ENCODE measurements at regions not wholly inside any gene's neighbourhood (a gene's known extent, or its start where the extent isn't known, plus 50 kb on each side); places are given as distances from the start of the nearest gene placed in this dataset.

DNA sequence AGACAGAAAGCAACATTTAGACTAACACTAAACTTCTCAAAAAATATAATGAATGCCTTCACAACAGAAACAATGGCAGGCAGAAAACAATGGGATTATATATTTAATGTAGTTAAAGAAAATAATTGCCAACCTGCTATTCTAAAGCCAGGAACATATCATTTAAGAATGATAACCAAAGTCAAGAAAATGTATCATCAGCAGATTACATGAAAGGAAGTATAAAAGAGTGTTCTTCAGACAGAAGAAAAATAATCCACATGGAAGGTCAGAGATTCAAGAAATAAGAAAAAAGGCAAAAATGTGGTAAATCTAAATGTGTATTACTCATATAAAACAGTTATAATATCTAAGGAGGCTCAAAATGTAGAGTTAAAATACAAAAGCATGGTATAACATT is 98.1 kb downstream of the CYP26A1 start:
- TF ChIP-seq, protein P1, sequence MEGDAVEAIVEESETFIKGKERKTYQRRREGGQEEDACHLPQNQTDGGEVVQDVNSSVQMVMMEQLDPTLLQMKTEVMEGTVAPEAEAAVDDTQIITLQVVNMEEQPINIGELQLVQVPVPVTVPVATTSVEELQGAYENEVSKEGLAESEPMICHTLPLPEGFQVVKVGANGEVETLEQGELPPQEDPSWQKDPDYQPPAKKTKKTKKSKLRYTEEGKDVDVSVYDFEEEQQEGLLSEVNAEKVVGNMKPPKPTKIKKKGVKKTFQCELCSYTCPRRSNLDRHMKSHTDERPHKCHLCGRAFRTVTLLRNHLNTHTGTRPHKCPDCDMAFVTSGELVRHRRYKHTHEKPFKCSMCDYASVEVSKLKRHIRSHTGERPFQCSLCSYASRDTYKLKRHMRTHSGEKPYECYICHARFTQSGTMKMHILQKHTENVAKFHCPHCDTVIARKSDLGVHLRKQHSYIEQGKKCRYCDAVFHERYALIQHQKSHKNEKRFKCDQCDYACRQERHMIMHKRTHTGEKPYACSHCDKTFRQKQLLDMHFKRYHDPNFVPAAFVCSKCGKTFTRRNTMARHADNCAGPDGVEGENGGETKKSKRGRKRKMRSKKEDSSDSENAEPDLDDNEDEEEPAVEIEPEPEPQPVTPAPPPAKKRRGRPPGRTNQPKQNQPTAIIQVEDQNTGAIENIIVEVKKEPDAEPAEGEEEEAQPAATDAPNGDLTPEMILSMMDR (IDR thresholded peaks at IDR 0.05), result no peak
- Histone ChIP-seq H3K27ac (no peak overlapping the region), H3K27me3 (no peaks in the 10 kb centered on the region), H3K36me3 (no peaks in the 10 kb centered on the region), H3K9me3 (peaks cover 0 to 11% of the 10 kb centered on the region in 2 donors), H3K4me1 (no peaks in the 10 kb centered on the region), H3K4me3 (no peak overlapping the region)
- no peak for DNase-seq (ENCODE audit: low spot score)

DNA sequence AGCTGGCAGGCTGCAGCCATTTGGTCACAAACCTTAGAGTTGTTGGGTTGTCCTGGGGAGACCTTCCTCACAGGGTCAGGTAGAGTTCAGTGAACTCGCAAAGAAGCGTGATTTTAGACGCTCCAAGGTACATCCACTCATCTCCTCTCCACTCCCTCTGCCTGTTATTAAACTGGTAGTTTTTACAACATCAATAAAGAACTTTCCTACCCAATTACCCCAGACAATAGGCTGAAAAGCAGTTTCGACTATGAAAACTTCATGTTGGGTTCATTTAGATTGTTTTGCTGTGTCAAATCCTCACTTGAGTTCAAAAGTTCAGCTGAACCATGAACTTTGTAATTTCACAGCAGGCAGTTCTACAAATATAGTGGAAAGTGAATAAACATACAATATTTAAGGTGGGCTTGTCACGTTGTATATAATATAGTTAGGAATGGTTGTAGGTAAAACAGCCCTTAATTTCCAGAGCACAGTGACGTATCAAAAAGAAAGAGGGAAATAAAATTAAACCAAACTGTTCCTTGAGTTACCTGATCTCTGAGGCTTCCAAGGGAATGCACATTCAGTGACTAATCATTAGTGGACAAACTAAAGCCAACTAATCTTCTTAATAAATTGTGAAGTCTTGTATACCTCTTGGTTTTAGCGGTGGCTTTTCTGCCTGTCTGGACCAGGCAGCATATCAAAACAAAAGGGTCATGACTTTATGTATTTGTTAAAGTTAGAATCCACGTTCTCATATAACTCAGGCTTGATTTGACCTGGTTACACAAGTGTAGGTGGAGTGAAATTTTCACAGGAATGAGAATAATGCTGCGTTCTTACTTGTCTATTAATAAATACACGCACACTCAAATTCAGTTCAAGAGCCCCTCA is 100.5 kb downstream of the CYP26A1 start:
- TF ChIP-seq, protein P1 (IDR thresholded peaks at IDR 0.05), result no peak
- Histone ChIP-seq H3K4me3 (no peak overlapping the region), H3K27me3 (no peaks in the 10 kb centered on the region), H3K36me3 (no peaks in the 10 kb centered on the region), H3K27ac (no peak overlapping the region), H3K9me3 (peaks cover 0 to 11% of the 10 kb centered on the region in 2 donors), H3K4me1 (no peaks in the 10 kb centered on the region)
- DNase-seq (ENCODE audit: low spot score), result no peak

DNA sequence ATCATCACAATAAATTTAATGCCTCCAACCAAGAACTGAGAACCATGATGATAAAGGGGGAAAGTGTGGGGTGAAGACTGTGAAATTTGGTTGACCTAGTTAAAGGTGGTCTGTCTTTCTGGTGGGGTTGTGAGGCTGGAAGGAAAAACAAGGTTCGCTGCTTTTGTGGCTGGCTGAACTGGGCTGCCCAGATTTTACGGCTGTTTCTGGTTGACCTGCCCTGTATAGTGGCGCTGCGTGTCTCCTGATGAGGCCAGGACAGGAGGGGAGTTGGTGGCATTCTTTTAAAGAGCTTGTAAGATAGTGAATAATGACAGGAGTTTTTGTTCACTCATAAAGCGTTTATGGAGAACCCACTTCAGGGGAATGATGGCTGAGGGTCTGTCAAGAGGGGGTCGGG is 101.8 kb downstream of the CYP26A1 start:
- H3K27ac ChIP-seq, result no peak overlapping the region
- H3K27me3 ChIP-seq, result no peaks in the 10 kb centered on the region
- no peak overlapping the region for H3K4me3 ChIP-seq
- H3K36me3 ChIP-seq, result no peaks in the 10 kb centered on the region
- DNase-seq (ENCODE audit: low spot score), result no peak
- TF ChIP-seq, protein P1 (IDR thresholded peaks at IDR 0.05), result no peak
- H3K9me3 ChIP-seq, result peaks cover 0 to 4% of the 10 kb centered on the region in 2 donors
- H3K4me1 ChIP-seq, result no peaks in the 10 kb centered on the region

DNA sequence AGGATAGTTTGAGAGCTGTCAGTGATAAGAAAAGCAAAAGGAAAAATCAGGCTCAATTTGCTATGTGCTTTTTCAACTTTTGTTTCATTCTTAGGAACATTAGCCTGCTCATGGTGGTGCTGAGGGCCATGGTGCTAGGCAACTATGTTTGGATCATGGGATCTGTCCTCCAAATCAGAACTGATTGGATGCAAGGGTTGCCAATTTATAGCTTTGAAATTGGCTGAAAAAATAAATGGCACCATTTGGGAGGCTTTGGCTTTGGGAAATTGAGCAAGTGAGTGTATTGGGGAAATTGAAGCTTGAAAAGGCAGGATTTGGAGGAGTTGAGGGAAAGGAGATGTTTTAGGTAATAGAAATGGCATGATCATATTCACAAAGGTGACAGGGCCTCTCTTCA is 103.8 kb downstream of the CYP26A1 start:
- Histone ChIP-seq H3K27me3 (no peaks in the 10 kb centered on the region), H3K27ac (no peak overlapping the region), H3K4me3 (no peak overlapping the region), H3K36me3 (no peaks in the 10 kb centered on the region), H3K9me3 (no peaks in the 10 kb centered on the region), H3K4me1 (no peaks in the 10 kb centered on the region)
- DNase-seq (ENCODE audit: low spot score), result no peak
- TF ChIP-seq, protein P1 (IDR thresholded peaks at IDR 0.05), result no peak

DNA sequence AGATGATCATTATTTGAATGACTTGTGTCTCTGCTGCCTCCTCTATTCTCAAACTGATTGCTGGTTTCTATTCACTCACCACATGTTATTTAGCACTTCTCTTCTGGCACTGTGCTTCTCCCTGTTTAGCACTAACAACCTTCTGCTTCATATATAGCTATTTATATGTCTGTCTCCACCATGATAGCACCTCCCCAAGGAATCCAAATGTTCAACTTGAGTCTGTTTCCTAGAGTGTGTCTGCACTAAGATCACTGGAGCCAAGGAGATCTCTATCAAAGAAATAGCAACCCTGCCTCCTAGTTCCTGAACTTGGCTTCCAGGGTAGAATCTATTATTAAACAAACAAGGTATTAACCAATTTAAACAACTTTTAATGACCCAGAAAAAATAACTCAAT is 104.5 kb downstream of the CYP26A1 start:
- no peak overlapping the region for H3K4me3 ChIP-seq
- no peak overlapping the region for H3K27ac ChIP-seq
- no peak for DNase-seq (ENCODE audit: low spot score)
- TF ChIP-seq, protein P1 (IDR thresholded peaks at IDR 0.05), result no peak
- H3K9me3 ChIP-seq, result no peaks in the 10 kb centered on the region
- H3K36me3 ChIP-seq, result no peaks in the 10 kb centered on the region
- H3K27me3 ChIP-seq, result no peaks in the 10 kb centered on the region
- no peaks in the 10 kb centered on the region for H3K4me1 ChIP-seq
